Mesendoderm (in vitro differentiated cells): ENCODE measurements at regions not wholly inside any gene's neighbourhood (a gene's known extent, or its start where the extent isn't known, plus 50 kb on each side); places are given as distances from the start of the nearest gene placed in this dataset.

ENCODE experiments used
- DNase-seq: peaks from one replicate; pipeline ENCODE4 v3.0.0; 2013
- H2AK5ac ChIP-seq: 2 replicates; pipeline ENCODE4 v1.6.1; 2013; ENCODE audit warnings: low read length, inconsistent platforms
- H2BK120ac ChIP-seq: 2 replicates; pipeline ENCODE4 v1.6.1; 2013; ENCODE audit warnings: low read depth, mild to moderate bottlenecking, low read length, moderate library complexity, mixed read lengths
- H2BK15ac ChIP-seq: replicated peaks from 2 replicates; pipeline ENCODE4 v1.6.1; 2013; ENCODE audit warnings: low read depth, mild to moderate bottlenecking, moderate library complexity
- H2BK5ac ChIP-seq: 2 replicates; pipeline ENCODE4 v1.6.1; 2013; ENCODE audit warnings: low read length, inconsistent platforms
- H3K18ac ChIP-seq: 2 replicates; pipeline ENCODE4 v1.6.1; 2013; ENCODE audit warnings: mild to moderate bottlenecking, low read length, mixed read lengths
- H3K23ac ChIP-seq: one replicate; pipeline ENCODE4 v1.6.1; 2013; ENCODE audit warnings: low read length
- H3K27ac ChIP-seq: 2 replicates; pipeline ENCODE4 v1.5.1; 2013; ENCODE audit warnings: low read depth, mild to moderate bottlenecking, inconsistent platforms, low read length, moderate library complexity
- H3K27me3 ChIP-seq: 2 replicates; pipeline ENCODE4 v1.6.1; 2013; ENCODE audit warnings: low read length, control low read depth, mild to moderate bottlenecking, inconsistent platforms; ENCODE audit not compliant: insufficient read depth, poor library complexity
- H3K36me3 ChIP-seq: 2 replicates; pipeline ENCODE4 v1.6.1; 2013; ENCODE audit warnings: low read length, inconsistent platforms; ENCODE audit not compliant: control insufficient read depth, insufficient read depth
- H3K4ac ChIP-seq: one replicate; pipeline ENCODE4 v1.6.1; 2013; ENCODE audit warnings: low read depth, mild to moderate bottlenecking, low read length, moderate library complexity
- H3K4me1 ChIP-seq: 2 replicates; pipeline ENCODE4 v1.6.1; 2013; ENCODE audit warnings: low read depth, low read length, inconsistent platforms; ENCODE audit not compliant: control insufficient read depth
- H3K4me2 ChIP-seq: 2 replicates; pipeline ENCODE4 v1.6.1; 2013; ENCODE audit warnings: low read length
- H3K4me3 ChIP-seq: 2 replicates; pipeline ENCODE4 v1.5.1; 2013; ENCODE audit warnings: mild to moderate bottlenecking, low read length
- H3K56ac ChIP-seq: one replicate; pipeline ENCODE4 v1.6.1; 2013; ENCODE audit warnings: low read length
- H3K79me1 ChIP-seq: 2 replicates; pipeline ENCODE4 v1.6.1; 2013; ENCODE audit warnings: low read length, inconsistent platforms
- H3K79me2 ChIP-seq: 2 replicates; pipeline ENCODE4 v1.6.1; 2013; ENCODE audit warnings: mild to moderate bottlenecking, low read length; ENCODE audit not compliant: control insufficient read depth, insufficient read depth
- H3K9ac ChIP-seq: 2 replicates; pipeline ENCODE4 v1.6.1; 2013; ENCODE audit warnings: low read length, inconsistent platforms
- H4K5ac ChIP-seq: one replicate; pipeline ENCODE4 v1.6.1; 2013; ENCODE audit warnings: low read length
- H4K8ac ChIP-seq: one replicate; pipeline ENCODE4 v1.6.1; 2013; ENCODE audit warnings: low read depth, mild to moderate bottlenecking, control low read depth, low read length, moderate library complexity
- WGBS: extraction: QIAGEN DNeasy Blood & Tissue Kit; methylation state at CpG from one replicate; pipeline ENCODE4 v1.1.7; 2013; ENCODE audit warnings: low lambda C conversion rate, missing lambda C conversion rate; ENCODE audit not compliant: insufficient coverage; ENCODE audit errors: extremely low coverage; 5-methylcytosine and 5-hydroxymethylcytosine counted together

- no peak overlapping the region for H3K18ac ChIP-seq
- H3K23ac ChIP-seq, result no peak overlapping the region
- no peak overlapping the region for H3K4me3 ChIP-seq
- DNase-seq, result no peak
- H2BK120ac ChIP-seq, result no peak overlapping the region
- no peak overlapping the region for H2BK15ac ChIP-seq
- H3K27ac ChIP-seq, result no peak overlapping the region
- H4K8ac ChIP-seq, result no peak overlapping the region
- H3K4ac ChIP-seq, result no peak overlapping the region
- 100% methylated on average over 2 of the region's 3 CpGs for WGBS
- H2BK5ac ChIP-seq, result no peak overlapping the region
- no peaks in the 10 kb centered on the region for H3K27me3 ChIP-seq
- no peak overlapping the region for H4K5ac ChIP-seq
- no peak overlapping the region for H3K9ac ChIP-seq
- H3K4me2 ChIP-seq, result no peak overlapping the region
- H3K79me2 ChIP-seq, result no peaks in the 10 kb centered on the region
- H3K36me3 ChIP-seq, result no peaks in the 10 kb centered on the region
- H2AK5ac ChIP-seq, result no peak overlapping the region
- no peak overlapping the region for H3K56ac ChIP-seq
- no peaks in the 10 kb centered on the region for H3K79me1 ChIP-seq
- H3K4me1 ChIP-seq, result no peaks in the 10 kb centered on the region
These were observed 178.0 kb upstream of the ANKRD50 start for GRCh38 chr4:124890522-124890921.

GRCh38 chr4:124887739-124888138 lies 175.2 kb upstream of the ANKRD50 start:
- Histone ChIP-seq H3K79me1 (no peaks in the 10 kb centered on the region), H3K4me2 (no peak overlapping the region), H2BK120ac (no peak overlapping the region), H4K5ac (no peak overlapping the region), H3K9ac (no peak overlapping the region), H3K23ac (no peak overlapping the region), H3K4me1 (no peaks in the 10 kb centered on the region), H3K18ac (no peak overlapping the region), H3K4me3 (no peak overlapping the region), H3K36me3 (no peaks in the 10 kb centered on the region), H4K8ac (no peak overlapping the region), H2AK5ac (no peak overlapping the region), H3K4ac (no peak overlapping the region), H2BK15ac (no peak overlapping the region), H3K27me3 (no peaks in the 10 kb centered on the region), H3K27ac (no peak overlapping the region), H2BK5ac (no peak overlapping the region), H3K79me2 (no peaks in the 10 kb centered on the region), H3K56ac (no peak overlapping the region)
- no peak for DNase-seq
- no CpG with 5 or more reads among the region's 3 CpGs for WGBS

GRCh38 chr4:124884316-124884715 lies 171.8 kb upstream of the ANKRD50 start:
- no CpG with 5 or more reads among the region's 2 CpGs for WGBS
- Histone ChIP-seq H3K4me3 (no peak overlapping the region), H3K23ac (no peak overlapping the region), H3K79me1 (no peaks in the 10 kb centered on the region), H3K9ac (no peak overlapping the region), H3K56ac (no peak overlapping the region), H2BK5ac (no peak overlapping the region), H3K27me3 (no peaks in the 10 kb centered on the region), H2BK120ac (no peak overlapping the region), H4K5ac (no peak overlapping the region), H3K4me1 (no peaks in the 10 kb centered on the region), H4K8ac (no peak overlapping the region), H3K18ac (no peak overlapping the region), H2AK5ac (no peak overlapping the region), H3K27ac (no peak overlapping the region), H3K4ac (no peak overlapping the region), H3K79me2 (no peaks in the 10 kb centered on the region), H3K36me3 (no peaks in the 10 kb centered on the region), H3K4me2 (no peak overlapping the region), H2BK15ac (no peak overlapping the region)
- peak; percentile 42 for DNase-seq

- Histone ChIP-seq H3K27me3 (no peaks in the 10 kb centered on the region), H3K23ac (no peak overlapping the region), H3K79me1 (no peaks in the 10 kb centered on the region), H4K5ac (no peak overlapping the region), H3K4me3 (no peak overlapping the region), H3K4ac (no peak overlapping the region), H3K4me2 (no peak overlapping the region), H3K18ac (no peak overlapping the region), H3K36me3 (no peaks in the 10 kb centered on the region), H3K4me1 (no peaks in the 10 kb centered on the region), H3K56ac (no peak overlapping the region), H3K79me2 (no peaks in the 10 kb centered on the region), H2BK5ac (no peak overlapping the region), H4K8ac (no peak overlapping the region), H2BK15ac (no peak overlapping the region), H2BK120ac (no peak overlapping the region), H3K9ac (no peak overlapping the region), H2AK5ac (no peak overlapping the region), H3K27ac (no peak overlapping the region)
- WGBS, result no CpG with 5 or more reads among the region's 4 CpGs
- no peak for DNase-seq
These were observed 171.1 kb upstream of the ANKRD50 start for GRCh38 chr4:124883632-124884031.

- no peaks in the 10 kb centered on the region for H3K79me2 ChIP-seq
- no peak overlapping the region for H4K5ac ChIP-seq
- H3K23ac ChIP-seq, result no peak overlapping the region
- WGBS, result no CpG with 5 or more reads among the region's 2 CpGs
- H3K4me3 ChIP-seq, result no peak overlapping the region
- no peak overlapping the region for H3K56ac ChIP-seq
- no peak overlapping the region for H2BK5ac ChIP-seq
- H3K79me1 ChIP-seq, result no peaks in the 10 kb centered on the region
- no peak overlapping the region for H3K9ac ChIP-seq
- no peak overlapping the region for H3K27ac ChIP-seq
- H2AK5ac ChIP-seq, result no peak overlapping the region
- no peaks in the 10 kb centered on the region for H3K27me3 ChIP-seq
- peak; percentile 43 for DNase-seq
- no peak overlapping the region for H4K8ac ChIP-seq
- H3K4me1 ChIP-seq, result no peaks in the 10 kb centered on the region
- no peak overlapping the region for H3K4me2 ChIP-seq
- no peak overlapping the region for H3K4ac ChIP-seq
- no peak overlapping the region for H2BK15ac ChIP-seq
- no peak overlapping the region for H3K18ac ChIP-seq
- H3K36me3 ChIP-seq, result no peaks in the 10 kb centered on the region
- H2BK120ac ChIP-seq, result no peak overlapping the region
These were observed 166.7 kb upstream of the ANKRD50 start for GRCh38 chr4:124879195-124879594.

DNA sequence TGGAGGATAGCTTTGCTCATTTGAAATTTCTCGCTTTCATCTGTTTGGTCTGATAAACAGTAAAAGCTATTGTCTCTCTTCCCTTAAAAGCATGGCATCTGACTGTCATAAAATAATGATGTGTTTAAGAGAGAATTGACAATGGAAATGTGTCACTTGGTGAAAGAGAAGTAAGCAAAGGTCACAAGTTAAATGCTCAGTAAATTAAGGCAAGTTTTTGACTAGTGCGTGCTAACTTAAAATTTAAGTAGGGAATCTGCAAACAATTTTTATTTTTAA lies 161.6 kb upstream of the ANKRD50 start:
- Histone ChIP-seq H2BK120ac (no peak overlapping the region), H3K4ac (no peak overlapping the region), H3K4me1 (peaks cover 2% of the 10 kb centered on the region), H3K18ac (no peak overlapping the region), H3K27ac (no peak overlapping the region), H3K27me3 (no peaks in the 10 kb centered on the region), H3K56ac (no peak overlapping the region), H2AK5ac (no peak overlapping the region), H3K23ac (no peak overlapping the region), H3K9ac (no peak overlapping the region), H3K79me1 (no peaks in the 10 kb centered on the region), H3K4me2 (no peak overlapping the region), H3K4me3 (no peak overlapping the region), H2BK5ac (no peak overlapping the region), H3K36me3 (no peaks in the 10 kb centered on the region), H4K8ac (no peak overlapping the region), H2BK15ac (no peak overlapping the region), H3K79me2 (no peaks in the 10 kb centered on the region), H4K5ac (no peak overlapping the region)
- DNase-seq, result no peak
- WGBS, result no CpG with 5 or more reads among the region's 2 CpGs
